Hematopoietic multipotent progenitor cell treated with erythropoietin and hydrocortisone succinate and interleukin-3 and kit ligand, for 15 days (in vitro differentiated cells): ENCODE measurements at regions not wholly inside any gene's neighbourhood (a gene's known extent, or its start where the extent isn't known, plus 50 kb on each side); places are given as distances from the start of the nearest gene placed in this dataset.
"Not testable (repeated sequence)": the region's sequence is repeated elsewhere in the genome, so short reads cannot be mapped to it uniquely, and the experiment has no call there.

Experiments used
- DNase-seq: peaks from one replicate; pipeline ENCODE4 v3.0.0-alpha.2; 2015; ENCODE audit warnings: low spot score

- DNase-seq: peak; percentile 4
Observed at GRCh38 chr3:10109-10996, 186.2 kb upstream of the CHL1 start.

GRCh38 chr3:11734-12133 is 184.8 kb upstream of the CHL1 start:
- peak; percentile 5 for DNase-seq

GRCh38 chr3:14652-15051 is 181.9 kb upstream of the CHL1 start:
- no peak for DNase-seq

GRCh38 chr3:16366-16765 is 180.2 kb upstream of the CHL1 start:
- no peak for DNase-seq

- no peak for DNase-seq
Observed at GRCh38 chr3:20421-20820, 176.1 kb upstream of the CHL1 start.

- no peak for DNase-seq
Observed at GRCh38 chr3:24006-24405, 172.6 kb upstream of the CHL1 start.

- DNase-seq: no peak
Observed at GRCh38 chr3:25056-25455, 171.5 kb upstream of the CHL1 start.

GRCh38 chr3:35985-36384 is 160.6 kb upstream of the CHL1 start:
- DNase-seq: not testable (repeated sequence)

GRCh38 chr3:42871-43744 is 153.5 kb upstream of the CHL1 start:
- not testable (repeated sequence) for DNase-seq

- DNase-seq: no peak
Observed at GRCh38 chr3:44028-44676, 152.4 kb upstream of the CHL1 start.

GRCh38 chr3:44941-45340 is 151.6 kb upstream of the CHL1 start:
- DNase-seq: not testable (repeated sequence)

- DNase-seq: no peak
Observed at GRCh38 chr3:46576-46975, 150.0 kb upstream of the CHL1 start.

GRCh38 chr3:53441-53840 is 143.1 kb upstream of the CHL1 start:
- not testable (repeated sequence) for DNase-seq

- DNase-seq: no peak
Observed at GRCh38 chr3:54240-54639, 142.3 kb upstream of the CHL1 start.

- no peak for DNase-seq
Observed at GRCh38 chr3:56672-57071, 139.9 kb upstream of the CHL1 start.

GRCh38 chr3:59854-60253 is 136.7 kb upstream of the CHL1 start:
- no peak for DNase-seq

GRCh38 chr3:63095-63765 is 133.3 kb upstream of the CHL1 start:
- DNase-seq: no peak

GRCh38 chr3:69690-70089 is 126.9 kb upstream of the CHL1 start:
- no peak for DNase-seq

GRCh38 chr3:72776-73175 is 123.8 kb upstream of the CHL1 start:
- DNase-seq: no peak

- no peak for DNase-seq
Observed at GRCh38 chr3:73271-73670, 123.3 kb upstream of the CHL1 start.

- DNase-seq: no peak
Observed at GRCh38 chr3:74676-75243, 121.8 kb upstream of the CHL1 start.

- no peak for DNase-seq
Observed at GRCh38 chr3:75260-75659, 121.3 kb upstream of the CHL1 start.
